ENCODE measurements at regions not wholly inside any gene's neighbourhood (a gene's known extent, or its start where the extent isn't known, plus 50 kb on each side); places are given as distances from the start of the nearest gene placed in this dataset.

GRCh38 chr1:56385314-56385713 lies 194.0 kb downstream of the PLPP3 start:
- Histone ChIP-seq H3K4me1 (peaks cover 8% of the 10 kb centered on the region), H2AFZ (replicated peaks) (no peak overlapping the region), H3K9ac (no peak overlapping the region), H3K27ac (no peak overlapping the region), H3K4me2 (no peak overlapping the region), H3K4me3 (no peak overlapping the region), H3K36me3 (no peaks in the 10 kb centered on the region), H4K20me1 (ENCODE audit: low read depth) (no peaks in the 10 kb centered on the region), H3K79me2 (ENCODE audit: low read depth) (no peaks in the 10 kb centered on the region), H3K27me3 (no peaks in the 10 kb centered on the region), H3F3A (ENCODE audit: low read depth) (no peaks in the 10 kb centered on the region), H3K9me3 (ENCODE audit: low read depth) (no peaks in the 10 kb centered on the region)
- H3K9me3 Mint-ChIP-seq, result peaks cover 5% of the 10 kb centered on the region
- H3K4me1 Mint-ChIP-seq, result peaks cover 3% of the 10 kb centered on the region
- H3K27ac Mint-ChIP-seq, result no peak overlapping the region
- TF ChIP-seq CTCF (IDR thresholded peaks at IDR 0.05), result no peak
- TF ChIP-seq EZH2phosphoT487 (IDR thresholded peaks at IDR 0.05), result no peak
- TF ChIP-seq EZH2 (IDR thresholded peaks at IDR 0.05), result no peak
- H3K36me3 Mint-ChIP-seq, result peaks cover 1% of the 10 kb centered on the region
- no peak overlapping the region for H3K4me3 Mint-ChIP-seq
- no peak for DNase-seq (ENCODE audit: low spot score)
- no peaks in the 10 kb centered on the region for H3K27me3 Mint-ChIP-seq (ENCODE audit: insufficient read depth, low read depth)

GRCh38 chr1:56382929-56383328 lies 196.4 kb downstream of the PLPP3 start:
- Histone ChIP-seq H3K27ac (no peak overlapping the region), H3K9me3 (ENCODE audit: low read depth) (no peaks in the 10 kb centered on the region), H3K36me3 (no peaks in the 10 kb centered on the region), H3K4me3 (no peak overlapping the region), H3K4me2 (no peak overlapping the region), H3F3A (ENCODE audit: low read depth) (peaks cover 3% of the 10 kb centered on the region), H2AFZ (replicated peaks) (no peak overlapping the region), H3K9ac (no peak overlapping the region), H3K27me3 (no peaks in the 10 kb centered on the region), H4K20me1 (ENCODE audit: low read depth) (no peaks in the 10 kb centered on the region), H3K4me1 (peaks cover 6% of the 10 kb centered on the region), H3K79me2 (ENCODE audit: low read depth) (no peaks in the 10 kb centered on the region)
- H3K36me3 Mint-ChIP-seq, result no peaks in the 10 kb centered on the region
- H3K4me3 Mint-ChIP-seq, result no peak overlapping the region
- TF ChIP-seq CTCF (IDR thresholded peaks at IDR 0.05) (no peak), EZH2phosphoT487 (IDR thresholded peaks at IDR 0.05) (no peak), EZH2 (IDR thresholded peaks at IDR 0.05) (no peak)
- DNase-seq (ENCODE audit: low spot score), result no peak
- H3K27ac Mint-ChIP-seq, result no peak overlapping the region
- peaks cover 2% of the 10 kb centered on the region for H3K4me1 Mint-ChIP-seq
- H3K9me3 Mint-ChIP-seq, result no peaks in the 10 kb centered on the region
- H3K27me3 Mint-ChIP-seq (ENCODE audit: insufficient read depth, low read depth), result no peaks in the 10 kb centered on the region

- Histone ChIP-seq H3K4me1 (peaks cover 30% of the 10 kb centered on the region), H3K9me3 (ENCODE audit: low read depth) (no peaks in the 10 kb centered on the region), H2AFZ (replicated peaks) (no peak overlapping the region), H3K27me3 (no peaks in the 10 kb centered on the region), H3K4me2 (no peak overlapping the region), H3K36me3 (no peaks in the 10 kb centered on the region), H3K4me3 (no peak overlapping the region), H3K9ac (no peak overlapping the region), H3F3A (ENCODE audit: low read depth) (peaks cover 17% of the 10 kb centered on the region), H4K20me1 (ENCODE audit: low read depth) (no peaks in the 10 kb centered on the region), H3K27ac (no peak overlapping the region), H3K79me2 (ENCODE audit: low read depth) (no peaks in the 10 kb centered on the region)
- Mint-ChIP-seq H3K4me1 (peaks cover 21% of the 10 kb centered on the region), H3K4me3 (no peak overlapping the region), H3K27me3 (ENCODE audit: insufficient read depth, low read depth) (no peaks in the 10 kb centered on the region), H3K9me3 (no peaks in the 10 kb centered on the region), H3K36me3 (no peaks in the 10 kb centered on the region), H3K27ac (no peak overlapping the region)
- TF ChIP-seq EZH2phosphoT487 (IDR thresholded peaks at IDR 0.05), result no peak
- TF ChIP-seq CTCF (IDR thresholded peaks at IDR 0.05), result no peak
- no peak for TF ChIP-seq EZH2 (IDR thresholded peaks at IDR 0.05)
- DNase-seq (ENCODE audit: low spot score), result no peak
Observed at GRCh38 chr1:56380531-56380930, 198.8 kb downstream of the PLPP3 start.

Data from neural progenitor cell (in vitro differentiated cells).